UCSD-AML1 (cell line): ENCODE measurements at regions not wholly inside any gene's neighbourhood (a gene's known extent, or its start where the extent isn't known, plus 50 kb on each side); places are given as distances from the start of the nearest gene placed in this dataset.
"Not testable (repeated sequence)": the region's sequence is repeated elsewhere in the genome, so short reads cannot be mapped to it uniquely, and the experiment has no call there.

ENCODE experiments used
- DNase-seq: peaks from one replicate; lab custom pipeline; 2025; ENCODE audit not compliant: unreplicated experiment; lab: John Stamatoyannopoulos, UW

DNA sequence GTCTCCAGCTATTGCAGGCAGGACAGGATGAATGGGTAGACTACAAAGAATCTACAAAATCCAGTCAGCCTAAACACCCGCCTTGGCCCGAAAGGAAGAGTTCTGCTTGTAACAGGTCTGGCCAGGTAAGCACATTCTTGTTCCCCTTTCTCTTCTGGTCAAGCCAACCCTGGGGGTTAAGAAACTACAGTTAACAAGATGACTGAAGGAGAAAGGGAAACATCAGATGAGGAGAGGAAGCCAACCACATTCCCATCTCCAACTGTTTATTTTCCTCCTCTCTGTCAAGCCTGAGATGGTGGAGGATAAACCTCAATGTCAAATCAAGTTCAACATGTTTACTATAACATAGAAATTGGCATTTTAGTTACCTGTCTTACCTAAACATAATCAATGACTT is 198.9 kb downstream of the IPMK start:
- DNase-seq = no peak

DNA sequence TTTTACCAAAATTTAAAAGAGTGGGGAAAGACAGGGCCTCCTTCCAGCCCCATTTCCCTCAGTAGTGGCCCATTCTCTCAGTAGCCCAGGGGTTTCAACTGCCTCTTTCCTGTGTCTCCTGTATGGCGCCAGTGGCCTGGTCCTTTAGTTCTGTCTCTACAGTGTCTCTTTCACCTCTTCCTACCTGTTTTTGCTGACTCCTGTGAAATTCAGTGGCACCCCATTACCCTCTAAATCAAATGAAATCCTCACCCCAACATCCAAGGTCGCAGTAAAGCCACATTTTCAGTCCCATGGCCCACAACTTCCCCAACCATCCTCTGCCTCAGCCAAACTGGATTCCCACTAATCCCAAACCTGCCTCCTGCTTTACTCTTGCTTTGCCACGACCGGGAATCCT is 200.7 kb downstream of the IPMK start:
- no peak for DNase-seq

DNA sequence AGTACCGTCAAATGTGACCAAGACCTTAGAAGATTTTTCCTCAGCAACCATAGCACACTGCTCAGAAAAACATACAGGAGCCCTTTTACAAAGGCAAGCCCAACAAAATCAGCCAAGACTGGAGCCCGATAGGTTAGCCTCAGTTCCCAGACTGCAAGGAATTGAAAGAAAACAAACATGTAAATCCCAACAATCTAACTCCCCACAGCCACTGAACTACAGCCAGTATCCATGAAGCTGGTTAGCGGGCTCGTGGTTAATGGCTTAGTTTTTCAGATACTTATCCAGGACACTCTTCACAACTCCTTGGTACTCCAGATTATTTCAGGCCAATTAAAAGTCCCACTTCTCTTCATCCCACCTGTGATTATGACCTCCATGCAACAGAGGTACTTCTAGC is 201.6 kb downstream of the IPMK start:
- DNase-seq = no peak

DNA sequence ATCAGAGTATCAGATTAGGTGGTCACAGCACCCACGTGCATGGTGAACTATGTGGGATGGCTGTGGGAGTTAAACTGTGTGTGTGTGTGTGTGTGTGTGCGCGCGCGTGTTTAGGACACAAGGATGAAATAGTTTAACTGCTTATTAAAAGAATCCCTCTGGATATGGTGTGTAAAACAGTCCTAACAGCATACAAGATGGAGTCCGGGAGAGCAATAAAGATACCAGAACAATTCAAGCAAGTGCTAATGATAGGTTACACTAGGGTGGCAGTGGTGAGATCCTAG is 202.2 kb downstream of the IPMK start:
- no peak for DNase-seq

DNA sequence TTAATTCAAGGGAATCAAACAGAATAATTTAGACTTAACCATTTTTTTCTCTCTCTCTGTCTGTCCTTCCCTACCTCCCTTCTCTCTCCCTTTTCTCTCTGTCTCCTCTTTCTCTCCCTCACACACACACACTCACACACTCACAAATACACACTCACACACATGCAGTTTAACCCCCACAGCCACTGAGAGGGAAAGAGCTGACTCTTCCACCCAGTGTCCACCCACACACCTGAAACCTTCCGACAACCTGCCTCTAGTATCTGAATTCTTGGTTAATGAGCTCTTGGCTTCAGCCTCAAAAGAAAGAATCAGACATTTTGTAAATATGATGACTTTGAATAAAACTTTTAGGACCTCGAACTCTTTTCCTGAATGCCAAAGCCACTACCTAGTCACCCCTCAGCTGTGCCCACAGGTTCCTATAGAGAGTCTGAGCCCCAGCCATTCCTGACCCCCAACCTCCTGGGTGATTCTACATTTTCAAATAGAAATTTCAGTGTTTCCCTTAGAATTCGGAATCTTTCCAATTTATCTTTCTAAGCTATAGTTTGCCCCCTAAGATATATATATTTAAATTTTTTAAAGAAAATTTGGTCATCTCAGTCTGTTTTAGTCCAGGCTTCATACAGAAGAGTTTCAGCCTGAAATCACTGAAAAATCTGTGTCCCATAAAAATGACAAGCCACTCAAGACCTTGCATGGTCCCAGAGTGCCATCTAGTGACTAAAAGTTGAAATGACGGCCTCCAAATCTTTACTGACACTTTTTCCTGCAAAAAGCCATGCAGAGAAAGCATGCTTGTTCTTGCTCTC is 202.8 kb downstream of the IPMK start:
- no peak for DNase-seq

DNA sequence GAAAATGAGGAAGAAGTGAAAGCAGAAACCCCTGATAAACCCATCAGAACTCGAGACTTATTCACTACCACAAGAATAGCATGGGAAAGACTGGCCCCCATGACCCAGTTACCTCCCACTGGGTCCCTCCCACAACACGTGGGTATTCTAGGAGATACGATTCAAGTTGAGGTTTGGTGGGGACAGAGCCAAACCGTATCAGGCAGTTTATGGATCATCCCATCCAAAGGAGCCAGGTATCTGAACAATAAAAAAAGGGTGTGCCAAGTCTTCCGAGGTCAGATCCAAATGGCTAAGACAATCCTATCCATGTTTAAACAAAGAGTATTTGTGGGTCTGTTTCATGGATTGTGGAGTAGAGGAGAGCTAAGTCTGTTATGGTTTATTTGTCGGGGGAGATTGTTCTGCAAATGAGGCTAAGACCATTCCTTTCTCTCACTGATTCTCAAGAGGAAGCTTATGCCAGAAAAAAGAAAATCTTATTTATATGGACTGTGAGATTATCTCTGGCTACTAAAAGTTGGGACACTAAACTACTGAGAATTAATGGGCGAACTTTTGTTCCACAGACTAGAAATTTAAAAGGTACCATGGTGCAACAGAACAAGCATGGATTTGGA is 203.7 kb downstream of the IPMK start:
- DNase-seq = no peak

DNA sequence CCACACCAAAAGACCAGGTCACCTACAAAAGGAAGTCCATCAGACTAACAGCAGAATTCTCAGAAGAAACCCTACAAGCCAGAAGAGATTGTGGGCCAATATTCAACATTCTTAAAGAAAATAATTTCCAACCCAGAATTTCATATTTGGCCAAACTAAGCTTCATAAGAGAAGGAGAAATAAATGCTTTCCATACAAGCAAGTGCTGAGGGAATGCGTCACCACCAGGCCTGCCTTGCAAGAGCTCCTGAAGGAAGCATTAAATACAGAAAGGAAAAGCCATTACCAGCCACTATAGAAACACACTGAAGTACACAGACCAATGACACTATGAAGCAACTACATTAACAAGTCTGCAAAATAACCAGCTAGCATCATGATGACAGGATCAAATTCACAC is 209.0 kb downstream of the IPMK start:
- DNase-seq = not testable (repeated sequence)

DNA sequence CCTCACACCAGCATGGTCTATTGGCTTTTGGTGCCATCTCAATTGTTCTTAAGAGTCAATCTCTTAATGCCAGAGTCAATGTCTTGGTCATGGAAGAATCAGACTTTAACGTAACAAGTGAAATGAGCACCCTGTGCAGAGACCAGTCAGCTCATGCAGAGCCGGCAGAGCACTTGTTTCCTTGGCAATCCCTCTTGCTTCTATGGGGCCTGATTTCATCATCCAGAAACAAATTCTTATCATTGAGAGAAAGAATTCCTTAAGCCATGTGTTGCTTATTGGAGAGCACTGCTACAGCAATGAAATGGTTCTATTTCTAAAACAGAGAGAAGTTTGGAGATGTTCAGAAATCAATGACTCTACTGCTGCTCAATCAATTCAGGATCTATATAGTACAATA is 212.8 kb downstream of the IPMK start:
- no peak for DNase-seq

DNA sequence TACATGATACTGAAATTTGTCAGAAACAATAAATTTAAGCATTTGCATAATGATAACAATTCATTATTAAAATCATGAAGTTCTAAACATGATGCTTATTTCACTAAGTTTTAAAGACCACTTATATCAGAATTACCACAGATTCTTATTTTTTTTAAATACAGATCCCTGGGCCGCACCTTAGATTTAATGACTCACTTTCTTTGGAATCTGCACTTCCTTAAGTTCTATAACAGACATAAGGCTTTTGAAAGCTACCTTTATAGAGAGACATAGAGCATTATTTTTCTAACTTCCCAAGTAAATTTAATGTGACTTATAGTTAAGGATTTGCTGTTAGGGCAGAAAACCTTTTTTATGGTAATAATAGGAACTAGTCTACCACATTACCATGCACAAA is 214.9 kb downstream of the IPMK start:
- DNase-seq = no peak

DNA sequence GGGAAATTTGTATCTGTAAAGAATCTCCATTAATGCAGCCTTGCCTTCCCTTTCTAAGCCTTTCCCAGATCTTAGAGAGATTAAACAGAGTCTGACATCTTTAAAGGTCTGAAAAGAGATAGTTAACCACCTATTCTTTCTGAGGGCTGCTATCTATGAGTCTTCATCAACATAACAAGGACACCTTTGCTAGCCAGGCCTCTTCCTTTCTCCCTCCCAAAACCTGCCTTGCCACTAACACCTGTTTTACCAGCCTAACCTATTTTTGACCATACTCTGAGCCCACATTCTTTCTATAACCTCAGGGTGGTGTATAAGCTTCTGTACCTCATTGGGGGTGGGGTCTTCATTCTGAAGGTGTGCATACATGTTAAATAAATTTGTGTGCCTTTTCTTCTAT is 217.1 kb downstream of the IPMK start:
- no peak for DNase-seq

DNA sequence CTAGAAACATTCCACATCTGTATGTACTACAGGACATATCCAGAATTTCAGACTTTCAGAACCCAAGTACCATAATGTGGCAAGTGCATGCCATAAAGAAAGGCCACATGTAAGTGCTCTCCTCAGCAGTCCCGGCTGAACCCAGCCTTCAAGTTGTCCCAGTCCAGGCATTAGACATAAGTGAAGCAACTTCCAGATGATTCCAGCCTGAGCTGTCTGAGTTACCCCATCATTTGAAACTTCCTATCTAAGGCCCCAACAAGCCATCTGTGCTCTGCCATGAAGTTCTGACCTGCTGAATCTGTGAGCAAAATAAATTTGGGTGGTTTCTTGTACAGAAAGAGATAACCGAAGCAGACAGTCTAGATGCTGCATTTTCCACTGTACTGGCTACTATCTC is 218.8 kb downstream of the IPMK start:
- no peak for DNase-seq

DNA sequence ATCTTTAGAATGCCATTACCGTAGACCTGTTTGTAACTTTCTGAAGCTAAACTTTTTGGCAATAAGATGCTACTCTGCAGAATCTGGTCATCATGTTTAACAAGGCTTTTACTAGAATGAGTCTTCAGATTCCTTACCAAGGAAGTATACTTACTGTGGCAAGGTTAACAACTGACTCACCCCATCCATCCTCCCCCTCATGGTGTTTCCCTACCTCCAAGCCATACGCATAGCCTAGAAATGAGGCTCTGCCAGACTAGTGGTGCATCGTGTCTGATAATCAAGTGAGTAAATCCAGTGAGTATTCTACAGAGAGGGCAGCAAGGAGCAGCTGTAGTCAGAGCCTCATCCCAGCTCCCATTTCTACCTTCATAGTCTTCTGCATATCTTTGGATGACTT is 223.6 kb downstream of the IPMK start:
- no peak for DNase-seq

DNA sequence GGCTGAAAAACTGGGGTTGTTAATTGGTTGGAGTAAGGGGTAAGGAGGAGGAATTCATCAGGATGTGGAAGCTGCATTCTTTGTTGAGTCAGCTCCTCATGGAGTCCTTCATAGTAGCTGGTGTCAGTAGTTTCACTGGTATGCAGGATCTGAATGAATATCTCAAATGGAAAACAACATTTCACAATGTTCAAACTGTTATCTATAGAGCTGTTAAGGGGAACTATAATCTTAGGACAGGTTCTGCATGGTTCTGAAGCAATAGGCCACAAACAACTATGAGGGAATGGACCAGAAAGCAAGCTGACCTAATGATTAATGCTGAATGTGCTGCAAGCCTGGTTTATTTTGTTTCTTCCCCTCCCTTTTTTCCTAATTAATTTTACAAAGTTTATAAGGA is 225.8 kb downstream of the IPMK start:
- DNase-seq = no peak

DNA sequence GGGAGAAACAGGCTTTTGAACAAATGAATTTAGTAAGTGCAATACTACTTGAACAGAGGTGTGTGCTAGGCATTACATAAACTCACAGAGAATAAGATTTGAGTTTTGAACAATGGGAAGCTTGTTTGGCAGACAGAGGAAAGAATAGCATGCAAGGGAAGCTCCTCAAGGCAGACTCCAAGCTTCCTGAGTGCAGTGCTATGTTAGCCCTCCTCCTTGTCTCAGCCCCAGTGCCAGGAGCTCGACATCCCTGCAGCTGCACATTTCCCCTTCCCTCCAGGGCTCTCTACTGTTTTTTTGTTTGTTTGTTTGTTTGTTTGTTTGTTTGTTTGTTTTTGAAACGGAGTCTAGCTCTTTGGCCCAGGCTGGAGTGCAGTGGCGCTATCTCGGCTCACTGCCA is 237.5 kb downstream of the IPMK start:
- no peak for DNase-seq

DNA sequence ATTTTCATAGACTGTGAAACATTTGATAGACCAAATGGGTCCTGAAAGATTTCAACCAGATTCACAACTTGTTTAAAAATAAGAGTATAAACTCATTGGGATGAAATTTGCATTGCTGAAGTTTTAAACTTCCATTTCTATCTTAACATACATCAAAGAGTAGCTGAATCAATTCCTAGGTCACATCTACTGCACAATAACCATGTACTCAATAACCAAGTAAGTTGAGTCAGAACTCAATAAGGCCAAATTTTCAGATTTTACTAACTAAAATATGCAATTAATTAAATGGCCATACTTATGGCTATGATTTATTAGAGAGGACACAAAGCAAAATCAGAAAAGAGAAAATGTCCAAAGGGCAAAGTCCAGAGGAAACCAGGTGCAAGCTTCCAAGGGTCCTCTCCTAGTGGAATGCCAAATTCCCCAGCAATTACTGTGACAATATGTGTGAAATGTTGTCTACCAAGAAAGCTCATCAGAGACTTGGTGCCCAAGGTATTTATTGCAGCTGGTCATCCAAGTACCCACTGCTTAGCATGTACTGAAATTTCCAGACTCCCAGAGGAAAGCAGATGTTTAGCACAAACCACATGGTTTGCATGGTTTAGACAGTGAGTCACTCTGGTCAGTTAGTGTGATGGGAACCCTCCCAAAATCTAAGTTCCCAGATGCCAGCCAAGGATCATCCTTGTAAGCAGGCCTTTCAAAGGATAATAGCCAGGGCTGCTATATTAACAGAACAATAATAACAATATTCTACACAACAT is 238.9 kb downstream of the IPMK start:
- no peak for DNase-seq

DNA sequence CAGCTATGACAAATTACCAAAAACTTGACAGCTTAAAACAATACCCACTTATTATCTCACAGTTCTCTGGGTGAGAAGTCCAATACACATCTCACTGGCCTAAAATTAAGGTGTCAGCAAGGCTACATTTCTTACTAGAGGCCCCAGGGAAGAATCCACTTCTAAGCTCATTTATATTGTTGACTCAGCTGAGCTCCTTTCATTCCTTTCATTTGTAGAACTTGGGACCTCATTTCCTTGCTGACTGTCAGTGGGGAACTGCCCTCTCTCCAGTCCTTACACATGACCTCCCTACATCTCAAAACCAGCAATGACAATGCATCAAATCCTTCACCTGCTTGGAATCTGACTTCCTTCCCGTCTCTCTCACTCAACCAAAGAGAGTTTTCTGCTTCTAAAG is 240.3 kb downstream of the IPMK start:
- no peak for DNase-seq

DNA sequence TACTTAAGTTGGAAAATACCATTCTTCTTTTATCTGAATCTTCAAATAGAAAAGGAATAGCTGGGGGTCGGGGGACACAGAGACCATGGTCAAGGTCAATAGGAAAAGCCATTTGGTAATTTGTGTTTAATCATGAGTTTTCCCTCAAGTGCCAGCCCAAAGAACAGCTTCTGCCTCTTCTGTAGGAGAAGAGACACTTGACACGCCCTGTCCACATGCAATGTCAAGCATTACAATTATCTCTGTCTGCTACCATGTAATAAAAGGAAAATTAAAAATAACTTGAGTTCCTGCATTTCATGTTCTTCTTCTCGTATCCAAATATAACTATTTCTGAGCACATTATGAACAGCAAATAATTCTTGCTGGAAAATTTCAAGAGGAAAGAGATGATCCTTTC is 241.7 kb downstream of the IPMK start:
- DNase-seq = no peak

DNA sequence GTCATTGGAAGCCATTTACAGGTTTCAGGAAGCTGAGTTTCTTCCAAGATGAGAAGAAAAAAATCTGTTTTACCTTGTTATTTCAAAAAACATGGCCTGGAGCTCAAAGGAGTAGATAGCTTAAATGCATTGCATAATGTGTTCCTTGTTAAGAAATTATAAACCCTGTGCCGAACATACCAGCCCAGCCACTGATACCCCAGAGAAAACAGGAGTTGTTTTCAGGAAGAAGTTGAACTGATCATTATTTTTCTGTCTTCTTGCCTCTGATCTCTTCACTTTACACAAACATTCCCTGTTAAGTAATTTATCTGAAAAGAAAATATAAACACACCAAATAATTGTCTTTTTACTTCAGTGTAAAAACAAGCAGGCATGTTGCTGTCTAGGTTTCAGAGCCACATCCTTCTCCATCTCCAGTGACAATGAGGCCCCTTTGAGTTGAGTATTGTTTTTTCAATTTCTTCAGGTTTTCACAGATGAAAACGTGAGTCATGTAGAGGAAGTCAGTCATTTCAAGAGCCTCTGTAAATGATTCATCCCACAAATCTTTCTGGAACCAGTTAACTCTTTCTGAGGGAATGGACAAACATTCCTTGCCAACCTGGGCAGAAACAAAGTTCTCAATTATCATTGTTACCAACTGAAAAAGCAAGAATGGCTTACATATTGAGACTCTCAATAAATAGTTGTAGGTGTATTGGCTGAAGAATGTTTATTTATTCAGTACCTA is 244.2 kb downstream of the IPMK start:
- DNase-seq = no peak

DNA sequence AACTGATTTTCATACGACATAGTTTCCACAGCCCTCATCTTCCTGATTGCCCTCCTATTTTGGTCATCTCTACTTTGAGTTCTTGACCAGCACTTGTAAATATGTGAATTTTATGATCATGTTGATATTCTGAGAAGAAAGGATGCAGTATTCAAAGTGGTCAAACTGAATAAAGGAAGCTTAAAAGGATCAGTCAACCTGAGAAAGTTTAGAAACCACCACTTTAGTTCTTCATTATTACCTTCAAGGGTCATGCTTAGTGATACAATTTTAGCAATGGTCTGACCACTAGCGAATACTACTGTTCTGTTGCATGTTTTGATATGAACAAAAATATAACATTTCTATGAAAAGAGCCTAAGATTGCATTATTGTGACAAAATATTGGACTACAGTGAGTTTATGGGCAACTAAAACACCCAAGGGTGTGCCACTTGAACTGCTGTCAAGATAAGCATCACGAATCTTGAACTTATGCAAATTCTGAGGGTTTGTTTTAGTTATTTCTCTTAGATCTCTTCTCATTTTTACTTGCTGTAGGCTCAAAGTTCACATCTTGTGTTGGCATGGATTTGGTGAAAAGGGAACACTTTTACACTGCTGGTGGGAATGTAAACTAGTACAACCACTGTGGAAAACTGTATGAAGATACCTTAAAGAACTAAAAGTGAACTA is 247.7 kb downstream of the IPMK start:
- no peak for DNase-seq

DNA sequence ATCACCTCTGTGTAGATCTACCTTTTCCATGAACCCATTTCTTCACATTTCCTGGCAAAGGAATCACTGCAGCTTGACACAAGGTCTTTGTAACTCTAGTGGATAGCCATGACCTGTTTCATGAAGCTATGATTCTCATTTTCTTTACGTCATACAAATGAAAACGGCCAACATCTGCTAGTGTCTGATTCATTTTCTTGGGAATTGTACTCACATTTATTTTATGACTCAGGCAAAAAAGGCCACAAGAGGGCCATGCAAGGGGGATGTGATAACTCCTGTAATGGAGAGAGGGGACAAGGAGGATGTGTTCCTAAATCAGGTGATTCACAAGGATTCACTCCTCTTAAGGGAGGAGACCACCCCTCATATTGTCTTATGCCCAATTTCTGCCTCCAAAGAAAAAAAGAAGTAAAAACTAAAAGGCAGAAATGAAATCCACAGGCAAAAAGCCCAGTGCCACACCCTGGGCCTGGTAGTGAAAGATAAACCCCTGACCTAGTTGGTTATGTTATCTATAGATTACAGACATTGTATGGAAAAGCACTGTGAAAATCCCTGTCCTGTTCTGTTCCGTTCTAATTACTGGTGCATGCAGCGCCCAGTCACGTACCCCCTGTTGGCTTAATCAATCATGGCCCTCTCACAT is 249.9 kb downstream of the IPMK start:
- no peak for DNase-seq

DNA sequence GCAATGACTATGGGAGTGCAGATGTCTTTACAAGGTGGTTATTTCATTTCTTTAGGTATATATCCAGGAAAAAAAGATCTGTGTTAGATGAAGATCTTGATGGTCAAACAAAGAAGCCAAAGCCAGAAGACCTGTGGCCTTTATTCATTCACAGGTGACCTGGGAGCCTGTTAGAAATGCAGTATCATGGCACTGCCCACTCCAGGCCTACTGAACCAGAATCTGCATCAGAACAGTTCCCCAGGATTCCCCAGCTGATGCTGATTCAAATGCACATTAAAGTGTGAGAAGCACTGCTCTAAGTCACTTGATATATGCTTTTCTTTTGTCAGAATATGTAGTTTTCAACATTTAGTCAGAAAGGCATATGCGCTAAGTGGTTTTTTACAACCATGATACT is 251.1 kb downstream of the IPMK start:
- DNase-seq = no peak
